HepG2 (cell line): ENCODE measurements at regions not wholly inside any gene's neighbourhood (a gene's known extent, or its start where the extent isn't known, plus 50 kb on each side); places are given as distances from the start of the nearest gene placed in this dataset.

Experiments used
- CAMTA2 ChIP-seq: sonication (generic); formaldehyde crosslinking; IDR thresholded peaks from 2 replicates; pipeline ENCODE4 v1.4.0; 2020; ENCODE audit warnings: mild to moderate bottlenecking, missing genetic modification reagents, borderline replicate concordance
- ELF1 ChIP-seq: sonication (generic); formaldehyde crosslinking; IDR thresholded peaks from 2 replicates; pipeline ENCODE4 v1.4.0; 2020; ENCODE audit warnings: missing genetic modification reagents
- ELF4 ChIP-seq: sonication (generic); formaldehyde crosslinking; IDR thresholded peaks from 2 replicates; pipeline ENCODE4 v1.5.0; 2020; ENCODE audit warnings: missing genetic modification reagents, mild to moderate bottlenecking, moderate library complexity, borderline replicate concordance
- FOXP1 ChIP-seq, 2 experiments: fragments of 450-650 bp in 1 of 2; IDR thresholded peaks; 2 replicates each; pipeline ENCODE4 v1.6.1; 2017 to 2018; ENCODE audit warnings: antibody characterized with exemption in 1 of 2
- PRMT3 ChIP-seq: sonication (generic); formaldehyde crosslinking; IDR thresholded peaks from 2 replicates; pipeline ENCODE4 v1.8.1; 2022; ENCODE audit warnings: low read depth, mild to moderate bottlenecking, moderate library complexity, missing genetic modification reagents, borderline replicate concordance
- PRPF4 ChIP-seq: fragments of 200-400 bp; formaldehyde crosslinking; IDR thresholded peaks from 2 replicates; pipeline ENCODE4 v1.6.1; 2016; ENCODE audit warnings: low read length, low read depth; ENCODE audit not compliant: poor library complexity, severe bottlenecking
- RBFOX2 ChIP-seq: fragments of 200-400 bp; formaldehyde crosslinking; IDR thresholded peaks from 2 replicates; pipeline ENCODE4 v1.6.1; 2017; ENCODE audit warnings: low read depth, mild to moderate bottlenecking, low read length
- SMYD3 ChIP-seq: sonication (generic); formaldehyde crosslinking; IDR thresholded peaks from 2 replicates; pipeline ENCODE4 v1.8.1; 2023; ENCODE audit warnings: mild to moderate bottlenecking, missing genetic modification reagents
- SOX6 ChIP-seq, 2 experiments: fragments of 450-650 bp in 1 of 2; sonication (generic) in 1 of 2; formaldehyde crosslinking in 1 of 2; IDR thresholded peaks; 2 replicates each; pipeline versions ENCODE4 v1.4.0 to v1.6.1; 2017 to 2020; ENCODE audit warnings: antibody characterized with exemption in 1 of 2, mild to moderate bottlenecking in 1 of 2, missing genetic modification reagents in 1 of 2
- SP5 ChIP-seq: IDR thresholded peaks from 2 replicates; pipeline ENCODE4 v1.6.1; 2016; ENCODE audit warnings: low read depth, borderline replicate concordance
- THAP8 ChIP-seq: sonication (generic); formaldehyde crosslinking; IDR thresholded peaks from 2 replicates; pipeline ENCODE4 v1.5.1; 2020; ENCODE audit warnings: missing genetic modification reagents, mild to moderate bottlenecking, borderline replicate concordance
- TOPORS ChIP-seq: sonication (generic); formaldehyde crosslinking; IDR thresholded peaks from 2 replicates; pipeline ENCODE4 v1.8.0; 2023; ENCODE audit warnings: mild to moderate bottlenecking, missing genetic modification reagents
- ZNF414 ChIP-seq: sonication (generic); formaldehyde crosslinking; IDR thresholded peaks from 2 replicates; pipeline ENCODE4 v1.5.0; 2020; ENCODE audit warnings: missing genetic modification reagents
- ZNF451 ChIP-seq: sonication (generic); formaldehyde crosslinking; IDR thresholded peaks from 2 replicates; pipeline ENCODE4 v1.5.0; 2020; ENCODE audit warnings: mild to moderate bottlenecking, missing genetic modification reagents
- ZNF543 ChIP-seq: sonication (generic); formaldehyde crosslinking; IDR thresholded peaks from 2 replicates; pipeline ENCODE4 v1.4.0; 2020; ENCODE audit warnings: mild to moderate bottlenecking, missing genetic modification reagents
- ZNF619 ChIP-seq: sonication (generic); formaldehyde crosslinking; IDR thresholded peaks from 2 replicates; pipeline ENCODE4 v1.4.0; 2020; ENCODE audit warnings: mild to moderate bottlenecking, missing genetic modification reagents
- ZNF704 ChIP-seq: sonication (generic); formaldehyde crosslinking; IDR thresholded peaks from 2 replicates; pipeline ENCODE4 v1.8.1; 2023; ENCODE audit warnings: mild to moderate bottlenecking, inconsistent platforms, moderate library complexity, missing genetic modification reagents, borderline replicate concordance
- ZNF781 ChIP-seq: sonication (generic); formaldehyde crosslinking; IDR thresholded peaks from 2 replicates; pipeline ENCODE4 v1.5.1; 2020; ENCODE audit warnings: borderline replicate concordance, mild to moderate bottlenecking, missing genetic modification reagents; ENCODE audit errors: not compliant biosample characterization
- ZSCAN9 ChIP-seq: IDR thresholded peaks from 2 replicates; pipeline ENCODE4 v1.6.1; 2016; ENCODE audit warnings: borderline replicate concordance
- TF ChIP-seq, protein P1 (sequence below): sonication (generic); formaldehyde crosslinking; IDR thresholded peaks from 2 replicates; pipeline ENCODE4 v1.5.1; 2020; ENCODE audit warnings: missing genetic modification reagents, mild to moderate bottlenecking, borderline replicate concordance
- TF ChIP-seq, protein P2 (sequence below): sonication (generic); formaldehyde crosslinking; IDR thresholded peaks from 2 replicates; pipeline ENCODE4 v1.5.0; 2020; ENCODE audit warnings: missing genetic modification reagents

DNA sequence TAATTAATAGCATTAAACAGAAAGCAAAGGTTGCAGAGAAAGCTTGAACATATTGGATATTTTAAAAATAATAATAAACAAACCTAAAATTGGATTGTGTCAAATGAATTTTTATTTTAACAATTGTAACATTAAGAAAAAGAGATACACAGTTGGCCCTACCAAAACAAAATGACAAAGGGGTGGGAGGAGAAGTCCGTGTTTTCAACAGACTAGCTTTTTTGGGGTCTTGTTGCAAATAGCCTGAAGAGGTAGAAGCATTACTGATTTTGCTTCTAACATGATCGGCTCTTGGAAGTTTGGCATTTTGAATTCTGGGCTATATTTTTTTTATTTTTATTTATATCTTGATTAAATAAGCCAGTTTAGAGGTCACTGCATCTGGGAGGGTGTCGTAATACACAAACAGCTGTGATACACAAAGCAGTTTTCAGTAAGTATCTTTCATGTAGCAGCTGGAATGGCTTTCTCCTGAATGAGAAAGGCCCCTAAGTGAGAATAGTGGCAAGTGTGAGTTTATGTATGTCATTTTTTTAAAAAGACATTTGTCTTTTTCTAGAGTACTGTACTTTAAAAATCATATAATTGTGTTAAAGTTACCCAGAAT lies 85.5 kb upstream of the ZNF217 start (continued):
- TF ChIP-seq, protein P1, sequence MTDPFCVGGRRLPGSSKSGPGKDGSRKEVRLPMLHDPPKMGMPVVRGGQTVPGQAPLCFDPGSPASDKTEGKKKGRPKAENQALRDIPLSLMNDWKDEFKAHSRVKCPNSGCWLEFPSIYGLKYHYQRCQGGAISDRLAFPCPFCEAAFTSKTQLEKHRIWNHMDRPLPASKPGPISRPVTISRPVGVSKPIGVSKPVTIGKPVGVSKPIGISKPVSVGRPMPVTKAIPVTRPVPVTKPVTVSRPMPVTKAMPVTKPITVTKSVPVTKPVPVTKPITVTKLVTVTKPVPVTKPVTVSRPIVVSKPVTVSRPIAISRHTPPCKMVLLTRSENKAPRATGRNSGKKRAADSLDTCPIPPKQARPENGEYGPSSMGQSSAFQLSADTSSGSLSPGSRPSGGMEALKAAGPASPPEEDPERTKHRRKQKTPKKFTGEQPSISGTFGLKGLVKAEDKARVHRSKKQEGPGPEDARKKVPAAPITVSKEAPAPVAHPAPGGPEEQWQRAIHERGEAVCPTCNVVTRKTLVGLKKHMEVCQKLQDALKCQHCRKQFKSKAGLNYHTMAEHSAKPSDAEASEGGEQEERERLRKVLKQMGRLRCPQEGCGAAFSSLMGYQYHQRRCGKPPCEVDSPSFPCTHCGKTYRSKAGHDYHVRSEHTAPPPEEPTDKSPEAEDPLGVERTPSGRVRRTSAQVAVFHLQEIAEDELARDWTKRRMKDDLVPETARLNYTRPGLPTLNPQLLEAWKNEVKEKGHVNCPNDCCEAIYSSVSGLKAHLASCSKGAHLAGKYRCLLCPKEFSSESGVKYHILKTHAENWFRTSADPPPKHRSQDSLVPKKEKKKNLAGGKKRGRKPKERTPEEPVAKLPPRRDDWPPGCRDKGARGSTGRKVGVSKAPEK (CRISPR knock-in tag): no peak
- no peak for TF ChIP-seq ZNF414 (CRISPR knock-in tag)
- TF ChIP-seq ELF4 (CRISPR knock-in tag): no peak
- no peak for TF ChIP-seq CAMTA2 (CRISPR knock-in tag)
- TF ChIP-seq PRMT3 (CRISPR knock-in tag): no peak
- no peak for TF ChIP-seq RBFOX2
- TF ChIP-seq ZNF543 (CRISPR knock-in tag): no peak
- no peak for TF ChIP-seq TOPORS (CRISPR knock-in tag)
- no peak for TF ChIP-seq PRPF4
- no peak for TF ChIP-seq ZNF781
- TF ChIP-seq ZSCAN9: no peak
- TF ChIP-seq THAP8 (CRISPR knock-in tag): no peak
- no peak for TF ChIP-seq ZNF704 (CRISPR knock-in tag)
- no peak for TF ChIP-seq FOXP1 (IDR thresholded peaks at IDR 0.05)
- peak; percentile 76; the same call in 1 of the 2 replicates for TF ChIP-seq FOXP1 (CRISPR knock-in tag; IDR thresholded peaks at IDR 0.05)
- TF ChIP-seq, protein P2, sequence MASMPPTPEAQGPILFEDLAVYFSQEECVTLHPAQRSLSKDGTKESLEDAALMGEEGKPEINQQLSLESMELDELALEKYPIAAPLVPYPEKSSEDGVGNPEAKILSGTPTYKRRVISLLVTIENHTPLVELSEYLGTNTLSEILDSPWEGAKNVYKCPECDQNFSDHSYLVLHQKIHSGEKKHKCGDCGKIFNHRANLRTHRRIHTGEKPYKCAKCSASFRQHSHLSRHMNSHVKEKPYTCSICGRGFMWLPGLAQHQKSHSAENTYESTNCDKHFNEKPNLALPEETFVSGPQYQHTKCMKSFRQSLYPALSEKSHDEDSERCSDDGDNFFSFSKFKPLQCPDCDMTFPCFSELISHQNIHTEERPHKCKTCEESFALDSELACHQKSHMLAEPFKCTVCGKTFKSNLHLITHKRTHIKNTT: no peak
- no peak for TF ChIP-seq ZNF451 (CRISPR knock-in tag)
- no peak for TF ChIP-seq ZNF619 (CRISPR knock-in tag)
- TF ChIP-seq SMYD3 (CRISPR knock-in tag): peak; percentile 52; the same call in 1 of the 2 replicates
- peak; percentile 40; the same call in 1 of the 2 replicates for TF ChIP-seq SP5 (CRISPR knock-in tag)
- TF ChIP-seq ELF1 (CRISPR knock-in tag): no peak
- no peak for TF ChIP-seq SOX6 (IDR thresholded peaks at IDR 0.05)
- peak; percentile 61; the same call in 1 of the 2 replicates for TF ChIP-seq SOX6 (CRISPR knock-in tag; IDR thresholded peaks at IDR 0.05)
